Cardiac fibroblast (primary cell): ENCODE measurements at regions not wholly inside any gene's neighbourhood (a gene's known extent, or its start where the extent isn't known, plus 50 kb on each side); places are given as distances from the start of the nearest gene placed in this dataset.

Experiments
- DNase-seq, 2 donors: peaks; one replicate each; pipeline versions ENCODE4 v3.0.0 to v3.0.0-alpha.2; 2010; ENCODE audit warnings: low read depth in 2 of 2
- H3K4me3 ChIP-seq, 2 donors: replicated peaks in 1 of 2; 1 replicate in 1 of 2; 2 replicates in 1 of 2; pipeline ENCODE4 v1.5.1; 2011; ENCODE audit warnings: low read depth in 2 of 2, low read length in 2 of 2, mild to moderate bottlenecking in 2 of 2, moderate library complexity in 1 of 2
- TF ChIP-seq, protein P1 (sequence below): IDR thresholded peaks from one replicate; pipeline ENCODE4 v1.5.1; 2011; ENCODE audit warnings: low read depth, mild to moderate bottlenecking, low read length, inconsistent platforms

DNA sequence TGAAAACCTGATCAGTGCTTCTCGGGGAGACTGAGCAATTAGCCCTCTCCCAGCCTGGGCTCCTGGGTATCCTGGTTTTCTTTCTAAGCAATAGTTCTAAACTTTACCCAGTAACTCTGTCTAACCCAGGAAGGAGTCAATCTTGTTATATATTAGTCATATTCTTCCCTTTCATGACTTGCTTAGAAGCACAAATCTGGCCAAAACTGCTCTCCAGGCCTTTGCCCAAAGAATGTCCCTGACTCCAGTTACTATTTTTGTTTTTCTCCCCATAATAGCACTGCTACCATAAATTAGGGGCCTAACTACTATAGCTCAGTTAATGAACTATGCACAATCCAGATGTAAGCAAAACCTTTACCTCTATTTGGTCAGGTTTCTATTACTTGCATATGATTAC, 355.8 kb upstream of the HTR2A start:
- no peak overlapping the region for H3K4me3 ChIP-seq
- peak; percentile 15 to 40 for DNase-seq
- TF ChIP-seq, protein P1, sequence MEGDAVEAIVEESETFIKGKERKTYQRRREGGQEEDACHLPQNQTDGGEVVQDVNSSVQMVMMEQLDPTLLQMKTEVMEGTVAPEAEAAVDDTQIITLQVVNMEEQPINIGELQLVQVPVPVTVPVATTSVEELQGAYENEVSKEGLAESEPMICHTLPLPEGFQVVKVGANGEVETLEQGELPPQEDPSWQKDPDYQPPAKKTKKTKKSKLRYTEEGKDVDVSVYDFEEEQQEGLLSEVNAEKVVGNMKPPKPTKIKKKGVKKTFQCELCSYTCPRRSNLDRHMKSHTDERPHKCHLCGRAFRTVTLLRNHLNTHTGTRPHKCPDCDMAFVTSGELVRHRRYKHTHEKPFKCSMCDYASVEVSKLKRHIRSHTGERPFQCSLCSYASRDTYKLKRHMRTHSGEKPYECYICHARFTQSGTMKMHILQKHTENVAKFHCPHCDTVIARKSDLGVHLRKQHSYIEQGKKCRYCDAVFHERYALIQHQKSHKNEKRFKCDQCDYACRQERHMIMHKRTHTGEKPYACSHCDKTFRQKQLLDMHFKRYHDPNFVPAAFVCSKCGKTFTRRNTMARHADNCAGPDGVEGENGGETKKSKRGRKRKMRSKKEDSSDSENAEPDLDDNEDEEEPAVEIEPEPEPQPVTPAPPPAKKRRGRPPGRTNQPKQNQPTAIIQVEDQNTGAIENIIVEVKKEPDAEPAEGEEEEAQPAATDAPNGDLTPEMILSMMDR, result no peak

DNA sequence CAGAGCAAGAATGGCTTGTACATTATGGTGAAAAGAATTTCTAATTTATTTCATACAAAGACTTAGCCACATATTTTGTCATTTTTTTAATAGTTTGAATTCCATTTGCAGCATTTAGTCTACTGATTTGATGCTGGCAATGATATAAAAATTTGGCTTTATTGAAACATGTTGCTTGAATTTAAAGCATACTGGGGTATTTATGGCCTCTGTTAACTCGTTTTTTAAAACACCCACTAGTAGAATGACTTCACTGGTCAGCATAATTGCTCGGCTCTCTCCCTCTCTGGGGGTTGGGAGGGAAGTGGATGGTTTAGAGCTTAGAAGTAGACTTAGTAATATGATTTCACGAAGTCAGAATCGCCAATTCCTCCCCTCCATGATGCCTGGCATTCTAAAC, 354.9 kb upstream of the HTR2A start:
- H3K4me3 ChIP-seq, result no peak overlapping the region
- DNase-seq, result no peak
- TF ChIP-seq, protein P1, result no peak

DNA sequence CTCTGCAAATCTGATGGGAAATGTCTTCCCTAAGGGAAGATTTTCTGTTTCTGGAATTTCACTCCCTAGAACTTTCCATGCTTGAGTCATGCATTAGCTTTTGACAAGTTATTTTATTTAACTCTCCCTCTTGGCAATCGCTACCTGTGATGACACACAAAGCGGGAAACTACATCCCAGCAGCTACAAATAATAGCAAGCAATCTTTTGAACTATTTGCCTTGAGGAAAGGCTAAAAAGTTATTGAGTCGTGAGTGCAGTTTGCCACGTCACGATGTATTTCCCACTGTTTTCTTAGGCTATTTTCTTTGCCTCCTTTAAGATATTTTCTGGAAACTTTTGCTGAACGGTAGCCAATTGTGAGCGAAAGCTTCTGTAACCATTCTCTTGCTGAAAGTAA, 353.3 kb upstream of the HTR2A start:
- H3K4me3 ChIP-seq, result no peak overlapping the region
- TF ChIP-seq, protein P1, result no peak
- DNase-seq, result peak; percentile 64 to 92

DNA sequence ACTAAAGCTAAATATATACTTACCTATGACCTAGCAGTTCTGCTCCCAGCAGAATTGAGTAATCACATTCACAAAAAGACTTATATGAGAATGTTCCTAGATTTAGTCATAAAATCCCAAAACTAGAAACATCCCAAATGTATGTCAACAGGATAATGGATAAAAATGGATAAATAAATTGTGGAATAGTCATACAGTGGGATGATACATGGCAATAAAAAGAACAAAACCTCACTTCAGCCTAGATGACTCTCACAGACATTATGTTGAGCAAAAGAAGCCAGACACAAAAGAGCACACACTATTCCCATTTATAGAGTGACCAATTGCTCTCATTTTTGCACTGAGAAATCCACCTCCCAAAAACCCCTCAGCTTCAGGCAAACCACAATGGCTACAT, 352.4 kb upstream of the HTR2A start:
- TF ChIP-seq, protein P1, result no peak
- peak in 1 of 2 donors; percentile 25 for DNase-seq
- no peak overlapping the region for H3K4me3 ChIP-seq

DNA sequence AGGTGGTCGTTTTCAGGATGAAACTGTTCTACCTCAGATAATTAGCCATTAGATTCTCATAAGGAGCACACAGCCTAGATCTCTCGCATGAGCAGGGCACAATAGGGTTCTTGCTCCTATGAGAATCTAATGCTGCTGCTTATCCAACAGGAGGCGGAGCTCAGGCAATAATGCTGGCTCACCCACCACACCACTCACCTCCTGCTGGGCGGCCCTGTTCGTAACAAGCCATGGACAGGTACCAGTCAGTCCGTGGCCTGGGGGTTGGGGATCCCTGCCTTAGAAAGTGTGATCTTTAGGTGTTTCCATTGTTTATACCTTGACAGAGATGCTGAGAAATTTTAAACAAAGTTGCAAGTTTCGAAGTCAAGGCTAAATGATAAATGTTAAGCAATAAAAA, 344.6 kb upstream of the HTR2A start:
- DNase-seq, result no peak
- H3K4me3 ChIP-seq, result no peak overlapping the region
- TF ChIP-seq, protein P1, result no peak

DNA sequence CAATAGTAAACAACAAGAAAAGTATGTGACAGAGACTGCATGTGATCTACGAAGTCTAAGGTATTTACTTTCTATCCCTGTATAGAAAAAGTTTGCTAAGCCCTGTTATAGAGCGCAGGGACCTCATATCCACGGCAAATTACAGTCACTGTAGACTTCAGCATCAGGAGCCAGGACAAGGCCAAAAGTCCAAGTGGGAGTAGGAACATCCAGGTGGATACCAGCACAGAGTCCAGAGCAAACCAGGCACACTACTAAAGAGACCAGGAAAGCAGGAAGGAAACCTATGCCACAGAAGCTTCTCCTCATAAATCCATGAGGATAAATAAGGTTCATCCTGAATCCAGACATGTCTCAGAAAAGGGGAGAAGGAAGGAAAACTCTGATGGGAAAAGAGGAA, 342.2 kb upstream of the HTR2A start:
- no peak for DNase-seq
- TF ChIP-seq, protein P1, result no peak
- no peak overlapping the region for H3K4me3 ChIP-seq

DNA sequence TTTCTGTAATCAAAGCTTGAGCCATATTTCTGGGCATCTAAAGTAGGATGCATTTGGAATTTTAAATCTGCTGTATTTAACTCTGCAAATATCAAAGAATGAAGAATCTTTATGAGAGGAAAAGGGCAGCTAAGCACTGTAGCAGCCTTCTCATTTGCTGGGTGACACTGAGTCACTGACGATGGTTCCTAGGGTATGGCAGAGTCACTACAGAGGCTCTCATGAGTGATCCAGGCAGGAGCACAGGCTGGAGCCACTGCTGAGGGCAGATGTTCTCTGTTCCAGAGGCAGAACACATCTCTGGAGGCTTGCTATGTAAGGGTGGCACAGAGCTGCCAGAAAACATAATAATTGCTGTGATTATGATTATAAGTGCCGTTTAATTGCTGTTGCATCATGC, 340.7 kb upstream of the HTR2A start:
- no peak for DNase-seq
- TF ChIP-seq, protein P1, result no peak
- no peak overlapping the region for H3K4me3 ChIP-seq
